DOHH2 (cell line): ENCODE measurements at regions not wholly inside any gene's neighbourhood (a gene's known extent, or its start where the extent isn't known, plus 50 kb on each side); places are given as distances from the start of the nearest gene placed in this dataset.
"Not testable (repeated sequence)": the region's sequence is repeated elsewhere in the genome, so short reads cannot be mapped to it uniquely, and the experiment has no call there.

Experiments used
- H3F3A ChIP-seq: fragments of 200-600 bp; sonication (generic), shearing (Covaris generic); 2 replicates; pipeline ENCODE4 v1.6.0; 2016; ENCODE audit warnings: antibody characterized with exemption, mild to moderate bottlenecking; ENCODE audit not compliant: control insufficient read depth, insufficient read depth
- H3K27ac ChIP-seq: fragments of 200-600 bp; sonication (generic); 2 replicates; pipeline ENCODE4 v1.5.1; 2014; ENCODE audit warnings: low read depth, mild to moderate bottlenecking, low read length, moderate library complexity
- H3K27me3 ChIP-seq: fragments of 200-600 bp; sonication (generic); 2 replicates; pipeline ENCODE4 v1.6.1; 2014; ENCODE audit warnings: mild to moderate bottlenecking, low read length, mixed read lengths; ENCODE audit not compliant: control insufficient read depth
- H3K36me3 ChIP-seq: fragments of 200-600 bp; sonication (generic); 2 replicates; pipeline ENCODE4 v1.6.1; 2014; ENCODE audit warnings: mild to moderate bottlenecking, low read length, moderate library complexity, mixed read lengths; ENCODE audit not compliant: control insufficient read depth
- H3K4me1 ChIP-seq: fragments of 200-600 bp; sonication (generic); 2 replicates; pipeline ENCODE4 v1.6.1; 2014; ENCODE audit warnings: mild to moderate bottlenecking, low read length, mixed read lengths; ENCODE audit not compliant: control insufficient read depth
- H3K4me2 ChIP-seq: fragments of 200-600 bp; sonication (generic); 2 replicates; pipeline ENCODE4 v1.6.0; 2014; ENCODE audit warnings: mild to moderate bottlenecking, low read length, moderate library complexity
- H3K4me3 ChIP-seq: fragments of 200-600 bp; sonication (generic); 2 replicates; pipeline ENCODE4 v1.5.1; 2014; ENCODE audit warnings: mild to moderate bottlenecking, low read length, mixed read lengths
- H3K79me2 ChIP-seq: fragments of 200-600 bp; sonication (generic); 2 replicates; pipeline ENCODE4 v1.6.1; 2014; ENCODE audit warnings: mild to moderate bottlenecking, low read length, mixed read lengths; ENCODE audit not compliant: control insufficient read depth
- H3K9me2 ChIP-seq: fragments of 200-600 bp; sonication (generic); replicated peaks from 2 replicates; pipeline ENCODE4 v1.6.1; 2014; ENCODE audit warnings: mild to moderate bottlenecking, low read length, mixed read lengths; ENCODE audit not compliant: control insufficient read depth
- H3K9me3 ChIP-seq: fragments of 200-600 bp; sonication (generic); 2 replicates; pipeline ENCODE4 v1.6.1; 2014; ENCODE audit warnings: antibody characterized with exemption, low read length, mixed read lengths; ENCODE audit not compliant: control insufficient read depth, insufficient read depth
- H4K20me1 ChIP-seq: fragments of 200-600 bp; sonication (generic); 2 replicates; pipeline ENCODE4 v1.6.0; 2014; ENCODE audit warnings: low read depth, mild to moderate bottlenecking, antibody characterized with exemption, low read length, moderate library complexity; ENCODE audit not compliant: control insufficient read depth, insufficient read depth
- CTCF ChIP-seq: fragments of 200-600 bp; sonication (generic); IDR thresholded peaks from one replicate; pipeline ENCODE4 v1.5.1; 2014; ENCODE audit warnings: antibody characterized with exemption, mild to moderate bottlenecking, low read depth, low read length; ENCODE audit not compliant: poor library complexity, severe bottlenecking
- EZH2phosphoT487 ChIP-seq: fragments of 200-600 bp; sonication (generic); IDR thresholded peaks from 2 replicates; pipeline ENCODE4 v1.6.1; 2017; ENCODE audit warnings: borderline replicate concordance, mild to moderate bottlenecking, antibody characterized with exemption, low read length, moderate library complexity, mixed read lengths

GRCh38 chr7:65722361-65722792 is 150.5 kb upstream of the VKORC1L1 start:
- no peaks in the 10 kb centered on the region for H3K9me3 ChIP-seq
- H3K79me2 ChIP-seq: no peaks in the 10 kb centered on the region
- no peaks in the 10 kb centered on the region for H4K20me1 ChIP-seq
- H3K27ac ChIP-seq: no peak overlapping the region
- peaks cover 6% of the 10 kb centered on the region for H3K4me1 ChIP-seq
- no peak overlapping the region for H3K4me3 ChIP-seq
- peaks cover 7% of the 10 kb centered on the region for H3K36me3 ChIP-seq
- no peak overlapping the region for H3K4me2 ChIP-seq
- no peaks in the 10 kb centered on the region for H3F3A ChIP-seq
- no peak for TF ChIP-seq EZH2phosphoT487
- peak; percentile 93 for TF ChIP-seq CTCF
- H3K9me2 ChIP-seq: no peaks in the 10 kb centered on the region
- H3K27me3 ChIP-seq: no peaks in the 10 kb centered on the region

DNA sequence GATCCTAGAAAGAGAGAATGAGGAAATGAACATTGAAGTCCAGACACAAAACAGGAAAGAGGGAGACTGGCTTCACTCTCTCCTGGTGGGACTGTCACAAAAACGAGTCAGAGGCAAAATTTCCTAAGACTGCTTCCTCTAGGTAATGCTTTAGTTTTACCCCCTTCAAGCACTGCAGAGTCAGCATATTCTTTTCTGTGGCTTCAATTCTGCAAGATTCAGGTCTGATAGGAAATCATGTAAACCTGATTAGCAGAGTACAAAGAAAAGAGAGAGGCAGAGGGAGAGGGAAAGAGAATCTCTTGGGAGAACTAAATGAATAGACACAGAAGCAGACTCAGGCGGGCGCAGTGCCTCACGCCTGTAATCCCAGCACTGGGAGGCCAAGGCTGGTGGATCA is 145.7 kb upstream of the VKORC1L1 start:
- H3K4me3 ChIP-seq, H3F3A ChIP-seq, H3K4me2 ChIP-seq, H3K36me3 ChIP-seq, H3K79me2 ChIP-seq, H3K27ac ChIP-seq, H3K9me3 ChIP-seq, H3K4me1 ChIP-seq, H3K9me2 ChIP-seq, H3K27me3 ChIP-seq, H4K20me1 ChIP-seq: not testable (repeated sequence)

- H3K36me3 ChIP-seq: peaks cover 10% of the 10 kb centered on the region
- no peaks in the 10 kb centered on the region for H3K9me3 ChIP-seq
- no peaks in the 10 kb centered on the region for H3K4me1 ChIP-seq
- no peak overlapping the region for H3K4me2 ChIP-seq
- no peaks in the 10 kb centered on the region for H3K79me2 ChIP-seq
- H3K4me3 ChIP-seq: no peak overlapping the region
- H3F3A ChIP-seq: no peaks in the 10 kb centered on the region
- H3K27ac ChIP-seq: no peak overlapping the region
- no peaks in the 10 kb centered on the region for H3K9me2 ChIP-seq
- H4K20me1 ChIP-seq: no peaks in the 10 kb centered on the region
- H3K27me3 ChIP-seq: no peaks in the 10 kb centered on the region
- TF ChIP-seq CTCF (no peak), EZH2phosphoT487 (no peak)
Measured at GRCh38 chr7:65731129-65731528, 141.7 kb upstream of the VKORC1L1 start.

- TF ChIP-seq EZH2phosphoT487 (no peak), CTCF (no peak)
- no peaks in the 10 kb centered on the region for H4K20me1 ChIP-seq
- H3K4me2 ChIP-seq: no peak overlapping the region
- no peak overlapping the region for H3K27ac ChIP-seq
- H3K9me3 ChIP-seq: no peaks in the 10 kb centered on the region
- H3K79me2 ChIP-seq: no peaks in the 10 kb centered on the region
- no peaks in the 10 kb centered on the region for H3F3A ChIP-seq
- H3K27me3 ChIP-seq: no peaks in the 10 kb centered on the region
- no peaks in the 10 kb centered on the region for H3K9me2 ChIP-seq
- peaks cover 10% of the 10 kb centered on the region for H3K36me3 ChIP-seq
- H3K4me1 ChIP-seq: no peaks in the 10 kb centered on the region
- H3K4me3 ChIP-seq: no peak overlapping the region
Measured at GRCh38 chr7:65731562-65732035, 141.3 kb upstream of the VKORC1L1 start.
